HCT116 (cell line): ENCODE measurements at regions not wholly inside any gene's neighbourhood (a gene's known extent, or its start where the extent isn't known, plus 50 kb on each side); places are given as distances from the start of the nearest gene placed in this dataset.

Experiments used
- ATAC-seq: fragments of 200-7000 bp; cut with Tn5 transposase; 2 replicates; pipeline ENCODE4 v1.9.1; 2020; ENCODE audit warnings: mild to moderate bottlenecking, moderate library complexity
- BruUV-seq: library from RNA; stranded (reverse); fragments of 400-500 nt; replicated peaks from 2 replicates; lab custom pipeline; 2021; lab: Mats Ljungman, UMichigan
- CTCF ChIA-PET: fragments of 300-600 bp; sonication (Branson Sonifier 250); formaldehyde crosslinking; loops from one replicate; lab custom pipeline; 2021; ENCODE audit warnings: antibody characterized with exemption; lab: Charles Lee
- POLR2A ChIA-PET: fragments of 300-600, 350-600 bp; sonication (Branson Sonifier 250); formaldehyde crosslinking; loops from one replicate; lab custom pipeline; 2021; ENCODE audit warnings: antibody characterized with exemption; lab: Charles Lee
- RAD21 ChIA-PET, 2 experiments: fragments of 300-600 bp; sonication (Branson Sonifier 250); formaldehyde crosslinking; loops; one replicate each; lab custom pipeline; 2023; ENCODE audit warnings: low total read pairs in 2 of 2; ENCODE audit not compliant: uncharacterized antibody in 2 of 2, unreplicated experiment in 2 of 2, low non-redundant PET in 1 of 2; lab: Charles Lee
- DNase-seq: peaks from one replicate; pipeline ENCODE4 v3.0.0-alpha.2; 2010; ENCODE audit warnings: low read depth, low spot score
- H2AFZ ChIP-seq: fragments of 200-600 bp; shearing (Covaris generic), sonication (generic); 2 replicates; pipeline ENCODE4 v1.6.1; 2017; ENCODE audit warnings: low read depth, mixed run types, mixed read lengths, antibody characterized with exemption, low read length; ENCODE audit not compliant: poor library complexity, severe bottlenecking
- H3K27ac ChIP-seq: 2 replicates; pipeline ENCODE4 v1.5.1; 2012; ENCODE audit warnings: low read depth, low read length
- H3K27me3 ChIP-seq: fragments of 200-600 bp; sonication (generic); 2 replicates; pipeline ENCODE4 v1.6.1; 2016; ENCODE audit warnings: mixed run types, low read length, mixed read lengths; ENCODE audit not compliant: insufficient read depth
- H3K36me3 ChIP-seq, 2 experiments: fragments of 200-500 bp in 1 of 2; fragments of 200-600 bp in 1 of 2; sonication (Bioruptor generic) in 1 of 2; sonication (generic) in 1 of 2; 2 replicates each; pipeline versions ENCODE4 v1.5.1 to v1.6.1; 2014 to 2016; ENCODE audit warnings: low read length in 2 of 2, inconsistent platforms in 1 of 2, mixed read lengths in 1 of 2, mixed run types in 1 of 2; ENCODE audit not compliant: insufficient read depth in 2 of 2, control insufficient read depth in 1 of 2
- H3K4me1 ChIP-seq, 2 experiments: fragments of 200-600 bp in 1 of 2; sonication (generic) in 1 of 2; 2 replicates each; pipeline versions ENCODE4 v1.5.1 to v1.6.1; 2012 to 2017; ENCODE audit warnings: low read length in 2 of 2, inconsistent platforms in 1 of 2, mild to moderate bottlenecking in 1 of 2, mixed read lengths in 1 of 2, mixed run types in 1 of 2, moderate library complexity in 1 of 2; ENCODE audit not compliant: insufficient read depth in 2 of 2, control insufficient read depth in 1 of 2
- H3K4me2 ChIP-seq: fragments of 200-600 bp; sonication (generic); 2 replicates; pipeline ENCODE4 v1.6.1; 2017; ENCODE audit warnings: mixed run types, low read length, mixed read lengths
- H3K4me3 ChIP-seq, 2 experiments: fragments of 200-600 bp in 1 of 2; sonication (generic) in 1 of 2; replicated peaks in 1 of 2; 2 replicates each; pipeline ENCODE4 v1.5.1; 2011 to 2016; ENCODE audit warnings: low read length in 2 of 2, control low read depth in 1 of 2, low read depth in 1 of 2, mild to moderate bottlenecking in 1 of 2, mixed read lengths in 1 of 2, mixed run types in 1 of 2
- H3K79me2 ChIP-seq: fragments of 200-600 bp; sonication (generic); 2 replicates; pipeline ENCODE4 v1.6.1; 2017; ENCODE audit warnings: mild to moderate bottlenecking, mixed run types, low read length, moderate library complexity, mixed read lengths; ENCODE audit not compliant: insufficient read depth
- H3K9ac ChIP-seq: fragments of 200-600 bp; sonication (generic); 2 replicates; pipeline ENCODE4 v1.6.1; 2016; ENCODE audit warnings: low read length, mixed read lengths
- H3K9me2 ChIP-seq: fragments of 200-600 bp; sonication (generic), shearing (Covaris generic); 2 replicates; pipeline ENCODE4 v1.6.1; 2017; ENCODE audit warnings: mixed run types, mild to moderate bottlenecking, moderate library complexity; ENCODE audit not compliant: insufficient read depth
- H3K9me3 ChIP-seq, 2 experiments: fragments of 200-500 bp in 1 of 2; fragments of 200-600 bp in 1 of 2; sonication (Bioruptor generic) in 1 of 2; sonication (generic) in 1 of 2; 2 replicates each; pipeline ENCODE4 v1.6.1; 2014 to 2017; ENCODE audit warnings: low read length in 2 of 2, mixed read lengths in 2 of 2, inconsistent platforms in 1 of 2, low read depth in 1 of 2, mild to moderate bottlenecking in 1 of 2, mixed run types in 1 of 2, moderate library complexity in 1 of 2; ENCODE audit not compliant: control insufficient read depth in 1 of 2, insufficient read depth in 1 of 2
- H4K20me1 ChIP-seq: fragments of 200-600 bp; sonication (generic), shearing (Covaris generic); 2 replicates; pipeline ENCODE4 v1.6.1; 2017; ENCODE audit warnings: mixed run types, mild to moderate bottlenecking, moderate library complexity; ENCODE audit not compliant: insufficient read depth
- CEBPB ChIP-seq: IDR thresholded peaks from 2 replicates; pipeline ENCODE4 v1.6.1; 2012; ENCODE audit warnings: low read depth
- EGR1 ChIP-seq: IDR thresholded peaks from 2 replicates; pipeline ENCODE4 v1.6.1; 2012; ENCODE audit warnings: low read depth
- EZH2phosphoT487 ChIP-seq: fragments of 200-600 bp; IDR thresholded peaks from 2 replicates; pipeline ENCODE4 v1.6.1; 2018; ENCODE audit warnings: antibody characterized with exemption, borderline replicate concordance
- JUND ChIP-seq: IDR thresholded peaks from 2 replicates; pipeline ENCODE4 v1.6.1; 2012
- POLR2A ChIP-seq: IDR thresholded peaks from 2 replicates; pipeline ENCODE4 v1.7.0; 2011; ENCODE audit warnings: borderline replicate concordance; ENCODE audit not compliant: insufficient read depth, insufficient read length; ENCODE audit errors: extremely low read depth
- RAD21 ChIP-seq: IDR thresholded peaks from 2 replicates; pipeline ENCODE4 v1.6.1; 2012; ENCODE audit warnings: low read depth, mild to moderate bottlenecking
- SIN3A ChIP-seq: IDR thresholded peaks from 2 replicates; pipeline ENCODE4 v1.6.1; 2012; ENCODE audit warnings: low read depth
- SRF ChIP-seq: IDR thresholded peaks from 2 replicates; pipeline ENCODE4 v1.6.1; 2012; ENCODE audit warnings: low read depth
- TCF7L2 ChIP-seq: IDR thresholded peaks from 2 replicates; pipeline ENCODE4 v1.7.0; 2011; ENCODE audit warnings: borderline replicate concordance, inconsistent platforms; ENCODE audit not compliant: insufficient read depth, insufficient read length; ENCODE audit errors: extremely low read depth
- YY1 ChIP-seq: IDR thresholded peaks from 2 replicates; pipeline ENCODE4 v1.6.1; 2011; ENCODE audit warnings: low read length, low read depth, moderate library complexity, mild to moderate bottlenecking; ENCODE audit not compliant: insufficient replicate concordance; ENCODE audit errors: extremely low read depth
- intact Hi-C: fragments of 100-400 bp; cut with micrococcal nuclease; formaldehyde crosslinking; loops from 2 replicates; pipeline ENCODE4 v1.10.0; 2022
- TF ChIP-seq, protein P1 (sequence below): IDR thresholded peaks from 2 replicates; pipeline ENCODE4 v1.6.1; 2012
- TF ChIP-seq, protein P2 (sequence below), 3 experiments: fragments of 200-600 bp in 1 of 3; sonication (generic) in 1 of 3; IDR thresholded peaks in 2 of 3; conservative IDR thresholded peaks in 1 of 3; 2 replicates each; pipeline ENCODE4 v1.5.1; 2012 to 2017; ENCODE audit warnings: low read depth in 2 of 3, low read length in 2 of 3, antibody characterized with exemption in 1 of 3, borderline replicate concordance in 1 of 3, control low read depth in 1 of 3, mild to moderate bottlenecking in 1 of 3, mixed read lengths in 1 of 3, mixed run types in 1 of 3, moderate library complexity in 1 of 3; ENCODE audit not compliant: insufficient read depth in 1 of 3
- TF ChIP-seq, protein P3 (sequence below): IDR thresholded peaks from 2 replicates; pipeline ENCODE4 v1.6.1; 2012; ENCODE audit warnings: low read depth

DNA sequence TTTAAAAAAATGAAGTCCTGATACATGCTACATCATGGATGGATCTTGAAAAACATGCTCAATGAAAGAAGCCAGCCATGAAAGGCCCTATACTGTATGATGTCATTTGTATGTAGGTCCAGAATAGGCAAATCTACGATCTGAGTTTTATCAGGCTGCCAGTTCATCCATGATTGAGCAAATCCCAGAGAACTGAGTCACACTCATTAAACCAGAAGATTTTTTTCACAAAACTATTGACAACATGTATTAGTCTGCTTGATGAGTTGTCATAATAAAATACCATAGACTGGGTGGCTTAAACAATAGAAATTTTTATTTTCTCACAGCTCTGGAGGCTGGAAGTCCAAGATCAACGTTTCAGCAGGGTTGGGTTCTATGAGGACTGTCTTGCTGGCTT lies 130.7 kb downstream of the MREG start:
- Histone ChIP-seq H3K9me3 (no peaks in the 10 kb centered on the region), H3K9me2 (no peaks in the 10 kb centered on the region), H3K27ac (no peak overlapping the region), H3K4me2 (no peak overlapping the region), H3K79me2 (no peaks in the 10 kb centered on the region), H2AFZ (no peak overlapping the region), H3K36me3 (no peaks in the 10 kb centered on the region), H3K9ac (no peak overlapping the region), H3K27me3 (no peaks in the 10 kb centered on the region), H4K20me1 (no peaks in the 10 kb centered on the region), H3K4me3 (no peak overlapping the region), H3K4me1 (peaks cover 0 to 5% of the 10 kb centered on the region in 2 experiments; a peak in 1 of 4 replicates)
- ChIA-PET RAD21 (no interaction called here), POLR2A (no interaction called here), CTCF (no interaction called here)
- DNase-seq (no peak), ATAC-seq (no peak)
- TF ChIP-seq, protein P1, sequence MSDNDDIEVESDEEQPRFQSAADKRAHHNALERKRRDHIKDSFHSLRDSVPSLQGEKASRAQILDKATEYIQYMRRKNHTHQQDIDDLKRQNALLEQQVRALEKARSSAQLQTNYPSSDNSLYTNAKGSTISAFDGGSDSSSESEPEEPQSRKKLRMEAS, result no peak
- no peak for TF ChIP-seq SIN3A
- no peak for TF ChIP-seq RAD21
- TF ChIP-seq, protein P2, sequence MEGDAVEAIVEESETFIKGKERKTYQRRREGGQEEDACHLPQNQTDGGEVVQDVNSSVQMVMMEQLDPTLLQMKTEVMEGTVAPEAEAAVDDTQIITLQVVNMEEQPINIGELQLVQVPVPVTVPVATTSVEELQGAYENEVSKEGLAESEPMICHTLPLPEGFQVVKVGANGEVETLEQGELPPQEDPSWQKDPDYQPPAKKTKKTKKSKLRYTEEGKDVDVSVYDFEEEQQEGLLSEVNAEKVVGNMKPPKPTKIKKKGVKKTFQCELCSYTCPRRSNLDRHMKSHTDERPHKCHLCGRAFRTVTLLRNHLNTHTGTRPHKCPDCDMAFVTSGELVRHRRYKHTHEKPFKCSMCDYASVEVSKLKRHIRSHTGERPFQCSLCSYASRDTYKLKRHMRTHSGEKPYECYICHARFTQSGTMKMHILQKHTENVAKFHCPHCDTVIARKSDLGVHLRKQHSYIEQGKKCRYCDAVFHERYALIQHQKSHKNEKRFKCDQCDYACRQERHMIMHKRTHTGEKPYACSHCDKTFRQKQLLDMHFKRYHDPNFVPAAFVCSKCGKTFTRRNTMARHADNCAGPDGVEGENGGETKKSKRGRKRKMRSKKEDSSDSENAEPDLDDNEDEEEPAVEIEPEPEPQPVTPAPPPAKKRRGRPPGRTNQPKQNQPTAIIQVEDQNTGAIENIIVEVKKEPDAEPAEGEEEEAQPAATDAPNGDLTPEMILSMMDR (IDR thresholded peaks at IDR 0.05 in 2 of 3, conservative IDR thresholded peaks at IDR 0.05 in 1 of 3; ENCODE audit: borderline replicate concordance in 1 of 3, insufficient read depth in 1 of 3, low read depth in 2 of 3, low read length in 2 of 3), result no peak
- TF ChIP-seq TCF7L2, result no peak
- no peak for TF ChIP-seq SRF
- no peak for TF ChIP-seq EZH2phosphoT487
- intact Hi-C loops, result no loop called here
- BruUV-seq, result no TSS peak

DNA sequence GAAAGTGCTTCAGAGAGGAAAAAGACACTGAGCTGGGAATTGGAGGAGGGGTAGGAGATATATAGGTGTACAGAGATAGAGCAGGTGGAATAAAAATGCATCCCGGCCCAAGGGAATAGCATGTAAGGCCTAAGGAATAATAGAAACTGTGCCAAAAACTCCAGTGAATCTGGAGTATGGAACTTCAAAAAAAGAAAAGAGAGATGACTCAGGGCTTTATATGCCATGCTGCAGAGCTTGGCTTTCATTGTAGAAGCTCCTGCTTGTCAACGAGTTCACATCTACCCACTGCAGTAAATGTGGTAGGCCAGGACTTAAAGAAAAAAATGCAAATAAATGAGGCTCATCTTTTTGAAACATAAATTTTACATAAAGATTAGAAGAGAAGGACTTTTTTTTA lies 131.8 kb downstream of the MREG start:
- Histone ChIP-seq H3K4me1 (peaks cover 0 to 5% of the 10 kb centered on the region in 2 experiments; a peak in 1 of 4 replicates), H3K9me3 (no peaks in the 10 kb centered on the region), H3K36me3 (no peaks in the 10 kb centered on the region), H3K4me2 (no peak overlapping the region), H3K79me2 (no peaks in the 10 kb centered on the region), H3K27ac (no peak overlapping the region), H4K20me1 (no peaks in the 10 kb centered on the region), H3K4me3 (no peak overlapping the region), H3K9ac (no peak overlapping the region), H3K9me2 (no peaks in the 10 kb centered on the region), H2AFZ (peak overlapping the region; percentile 79), H3K27me3 (no peaks in the 10 kb centered on the region)
- DNase-seq, result no peak
- intact Hi-C loops, result no loop called here
- ChIA-PET RAD21 (interaction anchor here in 1 of 2 experiments (0.7 kb wide), 1 partner anchor 30 kb away, joined by 3 read pairs; no protein-coding TSS in a partner anchor), CTCF (interaction anchor here (1.0 kb wide), 1 partner anchor 50 kb away, joined by 3 read pairs; no protein-coding TSS in a partner anchor), POLR2A (no interaction called here)
- no peak for ATAC-seq
- BruUV-seq, result no TSS peak
- TF ChIP-seq RAD21, result no peak
- TF ChIP-seq POLR2A, result no peak
- TF ChIP-seq SRF, result no peak
- no peak for TF ChIP-seq TCF7L2
- TF ChIP-seq, protein P3, sequence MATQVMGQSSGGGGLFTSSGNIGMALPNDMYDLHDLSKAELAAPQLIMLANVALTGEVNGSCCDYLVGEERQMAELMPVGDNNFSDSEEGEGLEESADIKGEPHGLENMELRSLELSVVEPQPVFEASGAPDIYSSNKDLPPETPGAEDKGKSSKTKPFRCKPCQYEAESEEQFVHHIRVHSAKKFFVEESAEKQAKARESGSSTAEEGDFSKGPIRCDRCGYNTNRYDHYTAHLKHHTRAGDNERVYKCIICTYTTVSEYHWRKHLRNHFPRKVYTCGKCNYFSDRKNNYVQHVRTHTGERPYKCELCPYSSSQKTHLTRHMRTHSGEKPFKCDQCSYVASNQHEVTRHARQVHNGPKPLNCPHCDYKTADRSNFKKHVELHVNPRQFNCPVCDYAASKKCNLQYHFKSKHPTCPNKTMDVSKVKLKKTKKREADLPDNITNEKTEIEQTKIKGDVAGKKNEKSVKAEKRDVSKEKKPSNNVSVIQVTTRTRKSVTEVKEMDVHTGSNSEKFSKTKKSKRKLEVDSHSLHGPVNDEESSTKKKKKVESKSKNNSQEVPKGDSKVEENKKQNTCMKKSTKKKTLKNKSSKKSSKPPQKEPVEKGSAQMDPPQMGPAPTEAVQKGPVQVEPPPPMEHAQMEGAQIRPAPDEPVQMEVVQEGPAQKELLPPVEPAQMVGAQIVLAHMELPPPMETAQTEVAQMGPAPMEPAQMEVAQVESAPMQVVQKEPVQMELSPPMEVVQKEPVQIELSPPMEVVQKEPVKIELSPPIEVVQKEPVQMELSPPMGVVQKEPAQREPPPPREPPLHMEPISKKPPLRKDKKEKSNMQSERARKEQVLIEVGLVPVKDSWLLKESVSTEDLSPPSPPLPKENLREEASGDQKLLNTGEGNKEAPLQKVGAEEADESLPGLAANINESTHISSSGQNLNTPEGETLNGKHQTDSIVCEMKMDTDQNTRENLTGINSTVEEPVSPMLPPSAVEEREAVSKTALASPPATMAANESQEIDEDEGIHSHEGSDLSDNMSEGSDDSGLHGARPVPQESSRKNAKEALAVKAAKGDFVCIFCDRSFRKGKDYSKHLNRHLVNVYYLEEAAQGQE, result no peak
- no peak for TF ChIP-seq CEBPB
- no peak for TF ChIP-seq EGR1
- no peak for TF ChIP-seq JUND
- no peak for TF ChIP-seq SIN3A
- TF ChIP-seq YY1, result no peak
